Neutrophil (primary cell): ENCODE measurements at regions not wholly inside any gene's neighbourhood (a gene's known extent, or its start where the extent isn't known, plus 50 kb on each side); places are given as distances from the start of the nearest gene placed in this dataset.

Experiments used
- H3K27ac ChIP-seq: fragments of 200-600 bp; sonication (generic); 2 replicates; pipeline ENCODE4 v1.5.1; 2016; ENCODE audit warnings: mild to moderate bottlenecking, moderate library complexity
- H3K27me3 ChIP-seq: fragments of 200-600 bp; sonication (generic); 2 replicates; pipeline ENCODE4 v1.6.0; 2016; ENCODE audit warnings: mild to moderate bottlenecking
- H3K36me3 ChIP-seq: fragments of 200-600 bp; sonication (generic); 2 replicates; pipeline ENCODE4 v1.5.1; 2017
- H3K4me1 ChIP-seq, 2 experiments: fragments of 200-600 bp in 1 of 2; sonication (generic) in 1 of 2; 1 replicate in 1 of 2; 2 replicates in 1 of 2; pipeline versions ENCODE4 v1.5.1 to v1.6.1; 2013 to 2016; ENCODE audit warnings: low read depth in 1 of 2, low read length in 1 of 2, mild to moderate bottlenecking in 1 of 2, moderate library complexity in 1 of 2; ENCODE audit not compliant: control insufficient read depth in 1 of 2, insufficient read depth in 1 of 2
- H3K4me3 ChIP-seq, 2 experiments: fragments of 200-600 bp in 1 of 2; sonication (generic) in 1 of 2; 1 replicate in 1 of 2; 2 replicates in 1 of 2; pipeline ENCODE4 v1.5.1; 2013 to 2016; ENCODE audit warnings: low read depth in 1 of 2, low read length in 1 of 2, mild to moderate bottlenecking in 1 of 2, moderate library complexity in 1 of 2
- H3K9me3 ChIP-seq: fragments of 200-600 bp; sonication (generic); 2 replicates; pipeline ENCODE4 v1.5.1; 2016
- CTCF ChIP-seq: fragments of 200-600 bp; sonication (generic); IDR thresholded peaks from 2 replicates; pipeline ENCODE4 v1.5.1; 2016; ENCODE audit warnings: antibody characterized with exemption

DNA sequence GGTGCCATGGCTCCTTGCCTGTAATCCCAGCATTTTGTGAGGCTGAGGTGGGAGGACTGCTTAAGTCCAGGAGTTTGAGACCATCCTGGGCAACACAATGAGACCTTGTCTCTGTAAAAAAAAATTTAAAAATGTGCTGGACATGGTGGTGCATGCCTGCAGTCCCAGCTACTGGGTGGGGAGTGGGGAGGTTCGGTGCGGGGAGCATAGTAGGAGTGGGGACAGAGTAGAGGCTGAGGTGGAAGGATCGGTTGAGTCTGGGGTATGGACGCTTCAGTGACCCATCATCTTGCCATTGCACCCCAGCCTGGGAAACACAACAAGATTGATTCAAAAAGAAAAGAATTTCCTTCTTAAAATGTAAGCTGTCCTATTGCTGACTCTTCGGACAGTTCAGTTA, 1490.0 kb upstream of the GBE1 start:
- Histone ChIP-seq H3K4me1 (no peaks in the 10 kb centered on the region), H3K27ac (no peak overlapping the region), H3K27me3 (no peaks in the 10 kb centered on the region), H3K9me3 (no peaks in the 10 kb centered on the region), H3K36me3 (no peaks in the 10 kb centered on the region), H3K4me3 (no peak overlapping the region)
- no peak for TF ChIP-seq CTCF

DNA sequence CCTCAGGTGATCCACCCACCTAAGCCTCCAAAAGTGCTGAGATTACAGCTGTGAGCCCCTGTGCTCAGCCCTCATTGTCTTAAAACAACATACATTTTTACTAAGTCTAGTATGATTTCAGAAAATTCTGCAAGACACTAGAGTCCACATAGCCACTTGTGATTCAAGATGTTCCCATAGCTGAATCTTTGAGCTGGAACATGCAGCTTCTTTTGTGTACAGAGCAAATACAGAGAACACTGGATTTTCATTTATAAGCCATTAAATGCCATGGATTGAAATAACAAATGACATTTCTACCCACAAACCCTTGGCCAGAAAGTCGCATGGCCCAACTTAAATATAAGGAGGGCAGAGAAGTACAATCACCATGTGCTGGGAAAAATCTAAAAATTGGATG, 1489.2 kb upstream of the GBE1 start:
- Histone ChIP-seq H3K4me1 (no peaks in the 10 kb centered on the region), H3K9me3 (no peaks in the 10 kb centered on the region), H3K27me3 (no peaks in the 10 kb centered on the region), H3K27ac (no peak overlapping the region), H3K36me3 (no peaks in the 10 kb centered on the region), H3K4me3 (no peak overlapping the region)
- no peak for TF ChIP-seq CTCF

GRCh38 chr3:83248454-83248853, 1487.0 kb upstream of the GBE1 start:
- TF ChIP-seq CTCF, result no peak
- no peaks in the 10 kb centered on the region for H3K9me3 ChIP-seq

GRCh38 chr3:83235180-83235814, 1473.9 kb upstream of the GBE1 start:
- no peak for TF ChIP-seq CTCF
- H3K36me3 ChIP-seq, result no peaks in the 10 kb centered on the region

More at GRCh38 chr3:83248454-83248853, 1487.0 kb upstream of the GBE1 start:
- Histone ChIP-seq H3K4me3 (no peak overlapping the region), H3K27me3 (no peaks in the 10 kb centered on the region), H3K27ac (no peak overlapping the region), H3K4me1 (no peaks in the 10 kb centered on the region), H3K36me3 (no peaks in the 10 kb centered on the region)

GRCh38 chr3:83233715-83234114, 1472.3 kb upstream of the GBE1 start:
- no peaks in the 10 kb centered on the region for H3K27me3 ChIP-seq

More at GRCh38 chr3:83235180-83235814, 1473.9 kb upstream of the GBE1 start:
- Histone ChIP-seq H3K4me3 (no peak overlapping the region), H3K4me1 (no peaks in the 10 kb centered on the region), H3K27ac (no peak overlapping the region), H3K9me3 (no peaks in the 10 kb centered on the region), H3K27me3 (no peaks in the 10 kb centered on the region)

More at GRCh38 chr3:83233715-83234114, 1472.3 kb upstream of the GBE1 start:
- H3K4me1 ChIP-seq, result no peaks in the 10 kb centered on the region
- no peaks in the 10 kb centered on the region for H3K9me3 ChIP-seq
- H3K27ac ChIP-seq, result no peak overlapping the region
- no peaks in the 10 kb centered on the region for H3K36me3 ChIP-seq
- no peak overlapping the region for H3K4me3 ChIP-seq
- TF ChIP-seq CTCF, result no peak
